HepG2 (cell line): ENCODE measurements at regions not wholly inside any gene's neighbourhood (a gene's known extent, or its start where the extent isn't known, plus 50 kb on each side); places are given as distances from the start of the nearest gene placed in this dataset.

Experiments
- ASH2L ChIP-seq: fragments of 300-600, 200-600 bp; sonication (generic); IDR thresholded peaks from 2 replicates; pipeline ENCODE4 v1.7.0; 2017; ENCODE audit warnings: low read depth, mild to moderate bottlenecking, moderate library complexity, mixed read lengths, low read length; ENCODE audit not compliant: insufficient read length
- CSRNP1 ChIP-seq: sonication (generic); formaldehyde crosslinking; IDR thresholded peaks from 2 replicates; pipeline ENCODE4 v1.8.1; 2023; ENCODE audit warnings: mild to moderate bottlenecking, missing genetic modification reagents
- GFI1 ChIP-seq: sonication (generic); formaldehyde crosslinking; IDR thresholded peaks from 2 replicates; pipeline ENCODE4 v1.5.0; 2020; ENCODE audit warnings: missing genetic modification reagents, mild to moderate bottlenecking, borderline replicate concordance
- PRMT3 ChIP-seq: sonication (generic); formaldehyde crosslinking; IDR thresholded peaks from 2 replicates; pipeline ENCODE4 v1.8.1; 2022; ENCODE audit warnings: low read depth, mild to moderate bottlenecking, moderate library complexity, missing genetic modification reagents, borderline replicate concordance
- U2AF2 ChIP-seq: fragments of 200-400 bp; formaldehyde crosslinking; IDR thresholded peaks from 2 replicates; pipeline ENCODE4 v1.6.1; 2017; ENCODE audit warnings: low read depth, mild to moderate bottlenecking, low read length
- ZNF264 ChIP-seq: sonication (generic); formaldehyde crosslinking; IDR thresholded peaks from 2 replicates; pipeline ENCODE4 v1.4.0; 2020; ENCODE audit warnings: missing genetic modification reagents
- ZNF564 ChIP-seq: sonication (generic); formaldehyde crosslinking; IDR thresholded peaks from 2 replicates; pipeline ENCODE4 v1.8.1; 2023; ENCODE audit warnings: mild to moderate bottlenecking, missing genetic modification reagents
- ZSCAN22 ChIP-seq: sonication (generic); formaldehyde crosslinking; IDR thresholded peaks from 2 replicates; pipeline ENCODE4 v1.4.0; 2020; ENCODE audit warnings: mild to moderate bottlenecking, missing genetic modification reagents
- ZSCAN30 ChIP-seq: sonication (generic); formaldehyde crosslinking; IDR thresholded peaks from 2 replicates; pipeline ENCODE4 v1.5.0; 2020; ENCODE audit warnings: mild to moderate bottlenecking, missing genetic modification reagents
- TF ChIP-seq, protein P1 (sequence below): sonication (generic); formaldehyde crosslinking; IDR thresholded peaks from 2 replicates; pipeline ENCODE4 v1.5.0; 2020; ENCODE audit warnings: mild to moderate bottlenecking, missing genetic modification reagents
- TF ChIP-seq, protein P2 (sequence below): sonication (generic); formaldehyde crosslinking; conservative IDR thresholded peaks from 2 replicates; pipeline ENCODE4 v1.4.0; 2020; ENCODE audit warnings: missing genetic modification reagents
- TF ChIP-seq, protein P3 (sequence below): IDR thresholded peaks from 2 replicates; pipeline ENCODE4 v1.6.1; 2016; ENCODE audit warnings: low read depth, missing genetic modification reagents, missing compliant biosample characterization
- TF ChIP-seq, protein P4 (sequence below): sonication (generic); formaldehyde crosslinking; conservative IDR thresholded peaks from 2 replicates; pipeline ENCODE4 v1.4.0; 2020; ENCODE audit warnings: mild to moderate bottlenecking, missing genetic modification reagents, moderate library complexity

DNA sequence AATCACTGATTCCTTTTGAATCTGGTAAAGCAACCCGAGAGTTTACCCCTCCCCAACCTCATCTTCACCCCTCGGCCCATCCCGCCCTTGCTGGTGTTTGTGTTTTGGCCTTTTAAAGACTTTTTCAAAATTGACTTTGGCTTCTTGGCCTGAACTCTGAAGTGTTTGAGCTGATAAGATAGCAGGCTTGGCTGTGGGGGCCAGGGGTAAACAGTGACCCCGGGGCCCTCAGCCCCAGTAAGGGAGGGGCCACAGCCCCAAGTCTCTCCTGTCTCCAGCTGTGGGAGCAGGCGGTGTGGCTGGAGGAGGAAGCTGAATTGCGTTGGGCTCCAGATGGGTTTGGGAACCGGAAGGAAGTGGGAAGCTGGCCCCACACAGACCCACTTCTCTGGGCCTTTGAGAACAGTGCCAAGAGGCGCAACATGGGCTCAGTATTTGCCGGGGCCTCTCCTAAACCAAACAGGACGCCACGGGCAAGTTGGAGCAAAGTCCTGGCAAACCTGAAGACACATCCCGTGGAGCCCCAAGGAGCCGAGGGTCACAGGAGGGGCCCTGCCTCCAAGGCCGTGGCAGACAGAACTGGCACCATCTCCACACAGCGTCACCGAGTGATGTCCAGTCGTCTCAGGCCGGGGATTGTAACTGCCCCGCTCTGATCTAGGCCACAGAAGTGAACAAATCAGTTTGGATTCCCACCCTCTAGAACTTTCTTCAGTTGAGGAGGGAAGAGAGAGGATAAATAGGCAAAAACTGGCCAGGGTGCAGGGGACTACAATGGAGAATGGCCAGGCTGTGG is 54.3 kb upstream of the PTPN1 start (continued):
- TF ChIP-seq, protein P1, sequence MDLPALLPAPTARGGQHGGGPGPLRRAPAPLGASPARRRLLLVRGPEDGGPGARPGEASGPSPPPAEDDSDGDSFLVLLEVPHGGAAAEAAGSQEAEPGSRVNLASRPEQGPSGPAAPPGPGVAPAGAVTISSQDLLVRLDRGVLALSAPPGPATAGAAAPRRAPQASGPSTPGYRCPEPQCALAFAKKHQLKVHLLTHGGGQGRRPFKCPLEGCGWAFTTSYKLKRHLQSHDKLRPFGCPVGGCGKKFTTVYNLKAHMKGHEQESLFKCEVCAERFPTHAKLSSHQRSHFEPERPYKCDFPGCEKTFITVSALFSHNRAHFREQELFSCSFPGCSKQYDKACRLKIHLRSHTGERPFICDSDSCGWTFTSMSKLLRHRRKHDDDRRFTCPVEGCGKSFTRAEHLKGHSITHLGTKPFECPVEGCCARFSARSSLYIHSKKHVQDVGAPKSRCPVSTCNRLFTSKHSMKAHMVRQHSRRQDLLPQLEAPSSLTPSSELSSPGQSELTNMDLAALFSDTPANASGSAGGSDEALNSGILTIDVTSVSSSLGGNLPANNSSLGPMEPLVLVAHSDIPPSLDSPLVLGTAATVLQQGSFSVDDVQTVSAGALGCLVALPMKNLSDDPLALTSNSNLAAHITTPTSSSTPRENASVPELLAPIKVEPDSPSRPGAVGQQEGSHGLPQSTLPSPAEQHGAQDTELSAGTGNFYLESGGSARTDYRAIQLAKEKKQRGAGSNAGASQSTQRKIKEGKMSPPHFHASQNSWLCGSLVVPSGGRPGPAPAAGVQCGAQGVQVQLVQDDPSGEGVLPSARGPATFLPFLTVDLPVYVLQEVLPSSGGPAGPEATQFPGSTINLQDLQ (CRISPR knock-in tag) = no peak; the same call in 1 of the 2 replicates
- TF ChIP-seq GFI1 = peak; percentile 98
- TF ChIP-seq ZNF264 = peak; percentile 91
- TF ChIP-seq ASH2L = no peak
- TF ChIP-seq PRMT3 (CRISPR knock-in tag) = no peak
- TF ChIP-seq ZSCAN30 (CRISPR knock-in tag) = peak; percentile 83; the same call in 1 of the 2 replicates
- TF ChIP-seq ZSCAN22 (CRISPR knock-in tag) = peak; percentile 20; the same call in 1 of the 2 replicates
- TF ChIP-seq, protein P2, sequence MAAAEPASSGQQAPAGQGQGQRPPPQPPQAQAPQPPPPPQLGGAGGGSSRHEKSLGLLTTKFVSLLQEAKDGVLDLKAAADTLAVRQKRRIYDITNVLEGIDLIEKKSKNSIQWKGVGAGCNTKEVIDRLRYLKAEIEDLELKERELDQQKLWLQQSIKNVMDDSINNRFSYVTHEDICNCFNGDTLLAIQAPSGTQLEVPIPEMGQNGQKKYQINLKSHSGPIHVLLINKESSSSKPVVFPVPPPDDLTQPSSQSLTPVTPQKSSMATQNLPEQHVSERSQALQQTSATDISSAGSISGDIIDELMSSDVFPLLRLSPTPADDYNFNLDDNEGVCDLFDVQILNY = no peak
- TF ChIP-seq, protein P3, sequence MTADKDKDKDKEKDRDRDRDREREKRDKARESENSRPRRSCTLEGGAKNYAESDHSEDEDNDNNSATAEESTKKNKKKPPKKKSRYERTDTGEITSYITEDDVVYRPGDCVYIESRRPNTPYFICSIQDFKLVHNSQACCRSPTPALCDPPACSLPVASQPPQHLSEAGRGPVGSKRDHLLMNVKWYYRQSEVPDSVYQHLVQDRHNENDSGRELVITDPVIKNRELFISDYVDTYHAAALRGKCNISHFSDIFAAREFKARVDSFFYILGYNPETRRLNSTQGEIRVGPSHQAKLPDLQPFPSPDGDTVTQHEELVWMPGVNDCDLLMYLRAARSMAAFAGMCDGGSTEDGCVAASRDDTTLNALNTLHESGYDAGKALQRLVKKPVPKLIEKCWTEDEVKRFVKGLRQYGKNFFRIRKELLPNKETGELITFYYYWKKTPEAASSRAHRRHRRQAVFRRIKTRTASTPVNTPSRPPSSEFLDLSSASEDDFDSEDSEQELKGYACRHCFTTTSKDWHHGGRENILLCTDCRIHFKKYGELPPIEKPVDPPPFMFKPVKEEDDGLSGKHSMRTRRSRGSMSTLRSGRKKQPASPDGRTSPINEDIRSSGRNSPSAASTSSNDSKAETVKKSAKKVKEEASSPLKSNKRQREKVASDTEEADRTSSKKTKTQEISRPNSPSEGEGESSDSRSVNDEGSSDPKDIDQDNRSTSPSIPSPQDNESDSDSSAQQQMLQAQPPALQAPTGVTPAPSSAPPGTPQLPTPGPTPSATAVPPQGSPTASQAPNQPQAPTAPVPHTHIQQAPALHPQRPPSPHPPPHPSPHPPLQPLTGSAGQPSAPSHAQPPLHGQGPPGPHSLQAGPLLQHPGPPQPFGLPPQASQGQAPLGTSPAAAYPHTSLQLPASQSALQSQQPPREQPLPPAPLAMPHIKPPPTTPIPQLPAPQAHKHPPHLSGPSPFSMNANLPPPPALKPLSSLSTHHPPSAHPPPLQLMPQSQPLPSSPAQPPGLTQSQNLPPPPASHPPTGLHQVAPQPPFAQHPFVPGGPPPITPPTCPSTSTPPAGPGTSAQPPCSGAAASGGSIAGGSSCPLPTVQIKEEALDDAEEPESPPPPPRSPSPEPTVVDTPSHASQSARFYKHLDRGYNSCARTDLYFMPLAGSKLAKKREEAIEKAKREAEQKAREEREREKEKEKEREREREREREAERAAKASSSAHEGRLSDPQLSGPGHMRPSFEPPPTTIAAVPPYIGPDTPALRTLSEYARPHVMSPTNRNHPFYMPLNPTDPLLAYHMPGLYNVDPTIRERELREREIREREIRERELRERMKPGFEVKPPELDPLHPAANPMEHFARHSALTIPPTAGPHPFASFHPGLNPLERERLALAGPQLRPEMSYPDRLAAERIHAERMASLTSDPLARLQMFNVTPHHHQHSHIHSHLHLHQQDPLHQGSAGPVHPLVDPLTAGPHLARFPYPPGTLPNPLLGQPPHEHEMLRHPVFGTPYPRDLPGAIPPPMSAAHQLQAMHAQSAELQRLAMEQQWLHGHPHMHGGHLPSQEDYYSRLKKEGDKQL = peak; percentile 95
- no peak for TF ChIP-seq U2AF2
- TF ChIP-seq, protein P4, sequence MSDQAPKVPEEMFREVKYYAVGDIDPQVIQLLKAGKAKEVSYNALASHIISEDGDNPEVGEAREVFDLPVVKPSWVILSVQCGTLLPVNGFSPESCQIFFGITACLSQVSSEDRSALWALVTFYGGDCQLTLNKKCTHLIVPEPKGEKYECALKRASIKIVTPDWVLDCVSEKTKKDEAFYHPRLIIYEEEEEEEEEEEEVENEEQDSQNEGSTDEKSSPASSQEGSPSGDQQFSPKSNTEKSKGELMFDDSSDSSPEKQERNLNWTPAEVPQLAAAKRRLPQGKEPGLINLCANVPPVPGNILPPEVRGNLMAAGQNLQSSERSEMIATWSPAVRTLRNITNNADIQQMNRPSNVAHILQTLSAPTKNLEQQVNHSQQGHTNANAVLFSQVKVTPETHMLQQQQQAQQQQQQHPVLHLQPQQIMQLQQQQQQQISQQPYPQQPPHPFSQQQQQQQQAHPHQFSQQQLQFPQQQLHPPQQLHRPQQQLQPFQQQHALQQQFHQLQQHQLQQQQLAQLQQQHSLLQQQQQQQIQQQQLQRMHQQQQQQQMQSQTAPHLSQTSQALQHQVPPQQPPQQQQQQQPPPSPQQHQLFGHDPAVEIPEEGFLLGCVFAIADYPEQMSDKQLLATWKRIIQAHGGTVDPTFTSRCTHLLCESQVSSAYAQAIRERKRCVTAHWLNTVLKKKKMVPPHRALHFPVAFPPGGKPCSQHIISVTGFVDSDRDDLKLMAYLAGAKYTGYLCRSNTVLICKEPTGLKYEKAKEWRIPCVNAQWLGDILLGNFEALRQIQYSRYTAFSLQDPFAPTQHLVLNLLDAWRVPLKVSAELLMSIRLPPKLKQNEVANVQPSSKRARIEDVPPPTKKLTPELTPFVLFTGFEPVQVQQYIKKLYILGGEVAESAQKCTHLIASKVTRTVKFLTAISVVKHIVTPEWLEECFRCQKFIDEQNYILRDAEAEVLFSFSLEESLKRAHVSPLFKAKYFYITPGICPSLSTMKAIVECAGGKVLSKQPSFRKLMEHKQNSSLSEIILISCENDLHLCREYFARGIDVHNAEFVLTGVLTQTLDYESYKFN (CRISPR knock-in tag) = peak; percentile 100
- no peak for TF ChIP-seq ZNF564 (CRISPR knock-in tag)
- no peak for TF ChIP-seq CSRNP1 (CRISPR knock-in tag)
